BJ (cell line): ENCODE measurements at regions not wholly inside any gene's neighbourhood (a gene's known extent, or its start where the extent isn't known, plus 50 kb on each side); places are given as distances from the start of the nearest gene placed in this dataset.

Experiments used
- CTCF ChIA-PET: fragments of 350-600 bp; formaldehyde crosslinking; extraction: SDS; loops from one replicate; lab custom pipeline; 2021; ENCODE audit warnings: antibody characterized with exemption, inconsistent platforms; lab: Yijun Ruan, JAX
- POLR2A ChIA-PET: fragments of 300-600 bp; sonication (Branson Sonifier 250); formaldehyde crosslinking; extraction: SDS; loops from one replicate; lab custom pipeline; 2021; ENCODE audit warnings: antibody characterized with exemption; lab: Charles Lee
- DNase-seq: peaks from one replicate; pipeline ENCODE4 v3.0.0-alpha.2; 2011; ENCODE audit warnings: low read depth
- H3K27me3 ChIP-seq: 2 replicates; pipeline ENCODE4 v1.6.0; 2011; ENCODE audit warnings: low read length; ENCODE audit not compliant: control insufficient read depth, insufficient read depth
- H3K36me3 ChIP-seq: 2 replicates; pipeline ENCODE4 v1.5.1; 2011; ENCODE audit warnings: low read length; ENCODE audit not compliant: control insufficient read depth, insufficient read depth
- H3K4me3 ChIP-seq: 2 replicates; pipeline ENCODE4 v1.5.1; 2011; ENCODE audit warnings: low read depth, mild to moderate bottlenecking, control low read depth, low read length
- CTCF ChIP-seq: IDR thresholded peaks from 2 replicates; pipeline ENCODE4 v1.5.1; 2011; ENCODE audit warnings: low read depth, mild to moderate bottlenecking, control low read depth, inconsistent platforms, low read length, moderate library complexity; ENCODE audit not compliant: insufficient read depth

GRCh38 chr7:109261781-109262180, 692.1 kb downstream of the DNAJB9 start:
- ChIA-PET CTCF (no interaction called here), POLR2A (no interaction called here)
- Histone ChIP-seq H3K4me3 (no peak overlapping the region), H3K36me3 (no peaks in the 10 kb centered on the region), H3K27me3 (no peaks in the 10 kb centered on the region)
- no peak for DNase-seq
- no peak for TF ChIP-seq CTCF

DNA sequence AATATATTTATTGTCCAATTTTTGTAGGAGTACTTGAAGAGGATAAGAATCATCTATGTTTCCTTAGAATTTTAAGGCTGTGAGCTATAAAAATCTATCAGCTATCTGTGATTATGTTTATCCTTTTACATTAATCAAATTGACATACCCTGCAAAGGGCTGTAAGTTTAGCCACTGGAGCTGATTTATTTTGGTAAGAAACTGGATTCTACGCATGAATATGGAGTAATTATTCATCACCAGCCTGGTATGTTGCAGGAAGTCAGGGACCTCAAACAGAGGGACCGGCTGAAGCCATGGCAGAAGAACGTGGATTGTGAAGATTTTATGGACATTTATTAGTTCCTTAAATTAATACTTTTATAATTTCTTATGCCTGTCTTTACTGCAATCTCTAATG, 696.9 kb downstream of the DNAJB9 start:
- Histone ChIP-seq H3K4me3 (no peak overlapping the region), H3K27me3 (no peaks in the 10 kb centered on the region), H3K36me3 (no peaks in the 10 kb centered on the region)
- TF ChIP-seq CTCF: no peak
- no peak for DNase-seq
- POLR2A ChIA-PET: no interaction called here
- CTCF ChIA-PET: no interaction called here

DNA sequence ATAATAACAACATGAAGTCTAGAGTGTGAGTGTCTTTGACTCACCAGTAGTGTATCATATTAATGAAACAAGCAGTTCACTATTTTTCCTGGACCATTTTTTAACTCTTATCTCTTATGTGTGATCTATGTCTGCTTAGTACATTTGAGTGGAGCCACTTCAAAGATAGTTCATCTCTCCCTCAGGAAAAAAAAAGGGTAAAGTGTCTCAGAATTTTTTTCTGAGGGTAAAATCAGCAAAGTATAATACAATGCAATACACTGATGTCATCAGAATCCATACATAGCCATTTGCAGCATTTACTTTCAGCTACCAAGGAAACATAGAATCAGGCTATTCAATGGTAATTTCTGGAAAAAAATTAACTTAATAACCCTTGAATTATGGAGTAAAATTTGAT, 706.7 kb downstream of the DNAJB9 start:
- DNase-seq: no peak
- Histone ChIP-seq H3K36me3 (no peaks in the 10 kb centered on the region), H3K27me3 (no peaks in the 10 kb centered on the region), H3K4me3 (no peak overlapping the region)
- CTCF ChIA-PET: no interaction called here
- POLR2A ChIA-PET: no interaction called here
- TF ChIP-seq CTCF: no peak

GRCh38 chr7:109282726-109283125, 713.1 kb downstream of the DNAJB9 start:
- no peaks in the 10 kb centered on the region for H3K36me3 ChIP-seq
- ChIA-PET POLR2A (no interaction called here), CTCF (no interaction called here)
- H3K27me3 ChIP-seq: no peaks in the 10 kb centered on the region
- DNase-seq: no peak
- no peak overlapping the region for H3K4me3 ChIP-seq
- TF ChIP-seq CTCF: no peak

DNA sequence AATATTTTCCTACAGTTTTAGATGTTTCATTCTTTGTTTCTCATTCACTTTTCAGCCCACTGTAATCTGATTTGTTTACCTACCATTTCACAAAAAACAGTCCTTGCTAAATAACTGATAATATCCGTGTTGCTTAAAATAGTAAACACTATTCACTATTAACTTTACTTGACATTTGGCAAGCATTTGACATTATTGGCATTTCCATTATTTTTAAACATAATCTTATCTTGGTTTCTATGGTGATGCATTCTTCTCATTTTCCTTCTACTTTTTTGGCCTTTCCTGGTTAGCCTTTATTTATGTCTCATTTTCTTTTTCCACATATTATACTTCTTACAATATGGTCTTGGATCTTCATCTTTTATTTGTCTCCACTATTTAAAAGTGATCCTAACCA, 715.3 kb downstream of the DNAJB9 start:
- ChIA-PET POLR2A (no interaction called here), CTCF (no interaction called here)
- H3K27me3 ChIP-seq: no peaks in the 10 kb centered on the region
- no peaks in the 10 kb centered on the region for H3K36me3 ChIP-seq
- no peak for TF ChIP-seq CTCF
- no peak for DNase-seq
- H3K4me3 ChIP-seq: no peak overlapping the region
